ENCODE measurements at regions not wholly inside any gene's neighbourhood (a gene's known extent, or its start where the extent isn't known, plus 50 kb on each side); places are given as distances from the start of the nearest gene placed in this dataset.

DNA sequence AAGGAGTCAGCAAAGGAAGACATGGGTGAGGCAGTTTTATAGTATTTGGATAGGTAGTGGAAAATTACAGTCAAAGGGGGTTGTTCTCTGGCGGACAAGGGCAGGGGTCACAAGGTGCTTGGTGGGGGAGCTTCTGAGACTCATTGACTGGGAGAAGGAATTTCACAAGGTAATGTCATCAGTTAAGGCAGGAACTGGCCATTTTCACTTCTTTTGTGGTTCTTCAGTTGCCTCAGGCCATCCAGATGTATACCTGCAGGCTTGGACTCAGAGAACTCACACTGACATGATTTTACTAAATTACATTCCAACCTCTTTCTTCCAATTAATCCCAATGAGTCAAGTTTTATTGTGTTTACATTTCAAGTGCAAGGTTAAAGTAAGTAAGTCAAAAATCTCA is 240.5 kb upstream of the API5 start:
- TF ChIP-seq CTCF (IDR thresholded peaks at IDR 0.05) = no peak
- no peak for TF ChIP-seq POLR2A (IDR thresholded peaks at IDR 0.05)
